ENCODE measurements at regions not wholly inside any gene's neighbourhood (a gene's known extent, or its start where the extent isn't known, plus 50 kb on each side); places are given as distances from the start of the nearest gene placed in this dataset.

DNA sequence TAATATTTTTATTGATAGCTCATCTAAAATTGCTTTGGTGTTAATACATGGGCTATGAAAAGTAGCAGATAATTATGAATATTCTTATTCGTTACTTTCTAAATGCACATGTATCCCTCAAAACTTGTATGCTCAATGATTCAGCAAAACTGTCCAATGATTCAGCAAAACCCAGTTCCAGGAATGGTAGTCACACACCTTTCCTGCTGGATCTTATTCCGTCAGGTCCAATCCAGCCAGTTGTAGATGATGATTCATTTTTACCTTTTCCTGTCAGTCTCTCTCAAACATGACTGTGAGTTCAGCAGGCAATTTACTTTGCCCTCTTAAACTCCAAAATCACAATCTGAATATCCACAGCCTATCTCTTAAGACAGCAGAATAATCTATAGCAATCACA is 1082.6 kb downstream of the EFNB2 start:
- CTCF ChIA-PET = no interaction called here

GRCh38 chr13:105450784-105451183 is 1084.7 kb downstream of the EFNB2 start:
- Histone ChIP-seq H3K4me3 (ENCODE audit: low read depth, low read length) (no peak overlapping the region), H3K4me1 (ENCODE audit: control insufficient read depth, insufficient read depth, low read length) (no peaks in the 10 kb centered on the region), H3K9me3 (ENCODE audit: control insufficient read depth, insufficient read depth, low read depth, low read length) (no peaks in the 10 kb centered on the region), H3K36me3 (ENCODE audit: control insufficient read depth in 2 of 2, insufficient read depth in 1 of 2, low read length in 2 of 2) (no peaks in the 10 kb centered on the region), H3K27ac (ENCODE audit: extremely low read depth, low read depth, low read length) (no peak overlapping the region)
- CTCF ChIA-PET = no interaction called here
- POLR2A ChIA-PET = no interaction called here
- TF ChIP-seq ZNF488 (tag by site-specific recombination; IDR thresholded peaks at IDR 0.05) (no peak), ATF2 (tag by site-specific recombination; IDR thresholded peaks at IDR 0.05; ENCODE audit: low read depth) (no peak), ZSCAN4 (tag by site-specific recombination; IDR thresholded peaks at IDR 0.05) (no peak)
- TF ChIP-seq, protein P1, sequence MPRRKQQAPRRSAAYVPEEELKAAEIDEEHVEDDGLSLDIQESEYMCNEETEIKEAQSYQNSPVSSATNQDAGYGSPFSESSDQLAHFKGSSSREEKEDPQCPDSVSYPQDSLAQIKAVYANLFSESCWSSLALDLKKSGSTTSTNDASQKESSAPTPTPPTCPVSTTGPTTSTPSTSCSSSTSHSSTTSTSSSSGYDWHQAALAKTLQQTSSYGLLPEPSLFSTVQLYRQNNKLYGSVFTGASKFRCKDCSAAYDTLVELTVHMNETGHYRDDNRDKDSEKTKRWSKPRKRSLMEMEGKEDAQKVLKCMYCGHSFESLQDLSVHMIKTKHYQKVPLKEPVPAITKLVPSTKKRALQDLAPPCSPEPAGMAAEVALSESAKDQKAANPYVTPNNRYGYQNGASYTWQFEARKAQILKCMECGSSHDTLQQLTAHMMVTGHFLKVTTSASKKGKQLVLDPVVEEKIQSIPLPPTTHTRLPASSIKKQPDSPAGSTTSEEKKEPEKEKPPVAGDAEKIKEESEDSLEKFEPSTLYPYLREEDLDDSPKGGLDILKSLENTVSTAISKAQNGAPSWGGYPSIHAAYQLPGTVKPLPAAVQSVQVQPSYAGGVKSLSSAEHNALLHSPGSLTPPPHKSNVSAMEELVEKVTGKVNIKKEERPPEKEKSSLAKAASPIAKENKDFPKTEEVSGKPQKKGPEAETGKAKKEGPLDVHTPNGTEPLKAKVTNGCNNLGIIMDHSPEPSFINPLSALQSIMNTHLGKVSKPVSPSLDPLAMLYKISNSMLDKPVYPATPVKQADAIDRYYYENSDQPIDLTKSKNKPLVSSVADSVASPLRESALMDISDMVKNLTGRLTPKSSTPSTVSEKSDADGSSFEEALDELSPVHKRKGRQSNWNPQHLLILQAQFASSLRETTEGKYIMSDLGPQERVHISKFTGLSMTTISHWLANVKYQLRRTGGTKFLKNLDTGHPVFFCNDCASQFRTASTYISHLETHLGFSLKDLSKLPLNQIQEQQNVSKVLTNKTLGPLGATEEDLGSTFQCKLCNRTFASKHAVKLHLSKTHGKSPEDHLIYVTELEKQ (tag by site-specific recombination; IDR thresholded peaks at IDR 0.05; ENCODE audit: borderline replicate concordance) = no peak
- TF ChIP-seq, protein P2, sequence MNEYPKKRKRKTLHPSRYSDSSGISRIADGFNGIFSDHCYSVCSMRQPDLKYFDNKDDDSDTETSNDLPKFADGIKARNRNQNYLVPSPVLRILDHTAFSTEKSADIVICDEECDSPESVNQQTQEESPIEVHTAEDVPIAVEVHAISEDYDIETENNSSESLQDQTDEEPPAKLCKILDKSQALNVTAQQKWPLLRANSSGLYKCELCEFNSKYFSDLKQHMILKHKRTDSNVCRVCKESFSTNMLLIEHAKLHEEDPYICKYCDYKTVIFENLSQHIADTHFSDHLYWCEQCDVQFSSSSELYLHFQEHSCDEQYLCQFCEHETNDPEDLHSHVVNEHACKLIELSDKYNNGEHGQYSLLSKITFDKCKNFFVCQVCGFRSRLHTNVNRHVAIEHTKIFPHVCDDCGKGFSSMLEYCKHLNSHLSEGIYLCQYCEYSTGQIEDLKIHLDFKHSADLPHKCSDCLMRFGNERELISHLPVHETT (tag by site-specific recombination; IDR thresholded peaks at IDR 0.05) = no peak

More for the DNA sequence above, 1082.6 kb downstream of the EFNB2 start:
- POLR2A ChIA-PET = interaction anchor here (0.5 to 0.6 kb wide), 2 partner anchors 12 to 641 kb away, joined by 3 read pairs; no protein-coding TSS in a partner anchor
- Histone ChIP-seq H3K4me1 (ENCODE audit: control insufficient read depth, insufficient read depth, low read length) (no peaks in the 10 kb centered on the region), H3K4me3 (ENCODE audit: low read depth, low read length) (no peak overlapping the region), H3K36me3 (ENCODE audit: control insufficient read depth in 2 of 2, insufficient read depth in 1 of 2, low read length in 2 of 2) (no peaks in the 10 kb centered on the region), H3K27ac (ENCODE audit: extremely low read depth, low read depth, low read length) (no peak overlapping the region), H3K9me3 (ENCODE audit: control insufficient read depth, insufficient read depth, low read depth, low read length) (no peaks in the 10 kb centered on the region)
- no peak for TF ChIP-seq ZFP3 (tag by site-specific recombination; IDR thresholded peaks at IDR 0.05; ENCODE audit: low read depth)
- TF ChIP-seq, protein P3, sequence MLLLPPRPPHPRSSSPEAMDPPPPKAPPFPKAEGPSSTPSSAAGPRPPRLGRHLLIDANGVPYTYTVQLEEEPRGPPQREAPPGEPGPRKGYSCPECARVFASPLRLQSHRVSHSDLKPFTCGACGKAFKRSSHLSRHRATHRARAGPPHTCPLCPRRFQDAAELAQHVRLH (tag by site-specific recombination; IDR thresholded peaks at IDR 0.05) = no peak
- no peak for TF ChIP-seq ZNF423 (tag by site-specific recombination; IDR thresholded peaks at IDR 0.05)
- no peak for TF ChIP-seq ZNF362 (tag by site-specific recombination; IDR thresholded peaks at IDR 0.05)
- no peak for TF ChIP-seq ZNF335 (tag by site-specific recombination; conservative IDR thresholded peaks at IDR 0.05)
- TF ChIP-seq RBAK (tag by site-specific recombination; IDR thresholded peaks at IDR 0.05) = no peak
- TF ChIP-seq ZNF747 (tag by site-specific recombination; IDR thresholded peaks at IDR 0.05) = no peak
- no peak for TF ChIP-seq ZBTB1 (tag by site-specific recombination; IDR thresholded peaks at IDR 0.05)
- TF ChIP-seq ZFP69B (tag by site-specific recombination; IDR thresholded peaks at IDR 0.05) = no peak
- no peak for TF ChIP-seq ZNF169 (tag by site-specific recombination; IDR thresholded peaks at IDR 0.05)
- TF ChIP-seq, protein P4, sequence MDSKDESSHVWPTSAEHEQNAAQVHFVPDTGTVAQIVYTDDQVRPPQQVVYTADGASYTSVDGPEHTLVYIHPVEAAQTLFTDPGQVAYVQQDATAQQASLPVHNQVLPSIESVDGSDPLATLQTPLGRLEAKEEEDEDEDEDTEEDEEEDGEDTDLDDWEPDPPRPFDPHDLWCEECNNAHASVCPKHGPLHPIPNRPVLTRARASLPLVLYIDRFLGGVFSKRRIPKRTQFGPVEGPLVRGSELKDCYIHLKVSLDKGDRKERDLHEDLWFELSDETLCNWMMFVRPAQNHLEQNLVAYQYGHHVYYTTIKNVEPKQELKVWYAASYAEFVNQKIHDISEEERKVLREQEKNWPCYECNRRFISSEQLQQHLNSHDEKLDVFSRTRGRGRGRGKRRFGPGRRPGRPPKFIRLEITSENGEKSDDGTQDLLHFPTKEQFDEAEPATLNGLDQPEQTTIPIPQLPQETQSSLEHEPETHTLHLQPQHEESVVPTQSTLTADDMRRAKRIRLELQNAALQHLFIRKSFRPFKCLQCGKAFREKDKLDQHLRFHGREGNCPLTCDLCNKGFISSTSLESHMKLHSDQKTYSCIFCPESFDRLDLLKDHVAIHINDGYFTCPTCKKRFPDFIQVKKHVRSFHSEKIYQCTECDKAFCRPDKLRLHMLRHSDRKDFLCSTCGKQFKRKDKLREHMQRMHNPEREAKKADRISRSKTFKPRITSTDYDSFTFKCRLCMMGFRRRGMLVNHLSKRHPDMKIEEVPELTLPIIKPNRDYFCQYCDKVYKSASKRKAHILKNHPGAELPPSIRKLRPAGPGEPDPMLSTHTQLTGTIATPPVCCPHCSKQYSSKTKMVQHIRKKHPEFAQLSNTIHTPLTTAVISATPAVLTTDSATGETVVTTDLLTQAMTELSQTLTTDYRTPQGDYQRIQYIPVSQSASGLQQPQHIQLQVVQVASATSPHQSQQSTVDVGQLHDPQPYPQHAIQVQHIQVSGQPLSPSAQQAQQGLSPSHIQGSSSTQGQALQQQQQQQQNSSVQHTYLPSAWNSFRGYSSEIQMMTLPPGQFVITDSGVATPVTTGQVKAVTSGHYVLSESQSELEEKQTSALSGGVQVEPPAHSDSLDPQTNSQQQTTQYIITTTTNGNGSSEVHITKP (tag by site-specific recombination; IDR thresholded peaks at IDR 0.05) = no peak
- TF ChIP-seq, protein P5, sequence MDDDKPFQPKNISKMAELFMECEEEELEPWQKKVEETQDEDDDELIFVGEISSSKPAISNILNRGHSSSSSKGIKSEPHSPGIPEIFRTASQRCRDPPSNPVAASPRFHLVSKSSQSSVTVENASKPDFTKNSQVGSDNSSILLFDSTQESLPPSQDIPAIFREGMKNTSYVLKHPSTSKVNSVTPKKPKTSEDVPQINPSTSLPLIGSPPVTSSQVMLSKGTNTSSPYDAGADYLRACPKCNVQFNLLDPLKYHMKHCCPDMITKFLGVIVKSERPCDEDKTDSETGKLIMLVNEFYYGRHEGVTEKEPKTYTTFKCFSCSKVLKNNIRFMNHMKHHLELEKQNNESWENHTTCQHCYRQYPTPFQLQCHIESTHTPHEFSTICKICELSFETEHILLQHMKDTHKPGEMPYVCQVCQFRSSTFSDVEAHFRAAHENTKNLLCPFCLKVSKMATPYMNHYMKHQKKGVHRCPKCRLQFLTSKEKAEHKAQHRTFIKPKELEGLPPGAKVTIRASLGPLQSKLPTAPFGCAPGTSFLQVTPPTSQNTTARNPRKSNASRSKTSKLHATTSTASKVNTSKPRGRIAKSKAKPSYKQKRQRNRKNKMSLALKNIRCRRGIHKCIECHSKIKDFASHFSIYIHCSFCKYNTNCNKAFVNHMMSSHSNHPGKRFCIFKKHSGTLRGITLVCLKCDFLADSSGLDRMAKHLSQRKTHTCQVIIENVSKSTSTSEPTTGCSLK (tag by site-specific recombination; IDR thresholded peaks at IDR 0.05) = no peak
- no peak for TF ChIP-seq ZNF677 (tag by site-specific recombination; IDR thresholded peaks at IDR 0.05)
- TF ChIP-seq ZNF121 (tag by site-specific recombination; IDR thresholded peaks at IDR 0.05) = no peak
- no peak for TF ChIP-seq KLF1 (tag by site-specific recombination; IDR thresholded peaks at IDR 0.05)
